IMR-90 (cell line): ENCODE measurements at regions not wholly inside any gene's neighbourhood (a gene's known extent, or its start where the extent isn't known, plus 50 kb on each side); places are given as distances from the start of the nearest gene placed in this dataset.

Source experiments
- BHLHE40 ChIP-seq: fragments of 150-350 bp; IDR thresholded peaks from 2 replicates; pipeline ENCODE4 v1.6.1; 2016; ENCODE audit warnings: mild to moderate bottlenecking, low read depth, low read length
- CEBPB ChIP-seq: IDR thresholded peaks from 2 replicates; pipeline ENCODE4 v1.6.1; 2012; ENCODE audit warnings: low read depth, low read length, improper control_type of control experiment
- CHD1 ChIP-seq: IDR thresholded peaks from 2 replicates; pipeline ENCODE4 v1.6.1; 2012; ENCODE audit warnings: low read depth, low read length, improper control_type of control experiment
- ELK1 ChIP-seq: fragments of 150-350 bp; IDR thresholded peaks from 2 replicates; pipeline ENCODE4 v1.6.1; 2016; ENCODE audit warnings: low read depth, mild to moderate bottlenecking, low read length, moderate library complexity, borderline replicate concordance
- MAZ ChIP-seq: IDR thresholded peaks from 2 replicates; pipeline ENCODE4 v1.6.1; 2012; ENCODE audit warnings: low read depth, mild to moderate bottlenecking, low read length, improper control_type of control experiment, moderate library complexity, borderline replicate concordance
- POLR2A ChIP-seq: IDR thresholded peaks from 2 replicates; pipeline ENCODE4 v1.6.1; 2012; ENCODE audit warnings: mild to moderate bottlenecking, low read depth, low read length
- RFX5 ChIP-seq: IDR thresholded peaks from 2 replicates; pipeline ENCODE4 v1.8.0; 2012; ENCODE audit warnings: low read depth, mild to moderate bottlenecking, low read length, moderate library complexity
- SMC3 ChIP-seq: fragments of 150-350 bp; IDR thresholded peaks from 2 replicates; pipeline ENCODE4 v1.6.1; 2016; ENCODE audit warnings: low read depth, mild to moderate bottlenecking, antibody characterized with exemption, low read length, moderate library complexity
- USF2 ChIP-seq: fragments of 150-350 bp; IDR thresholded peaks from 2 replicates; pipeline ENCODE4 v1.6.1; 2017; ENCODE audit warnings: mild to moderate bottlenecking, antibody characterized with exemption, low read length, low read depth
- TF ChIP-seq, protein P1 (sequence below): conservative IDR thresholded peaks from 2 replicates; pipeline ENCODE4 v1.5.1; 2012; ENCODE audit warnings: mild to moderate bottlenecking, low read depth, low read length, improper control_type of control experiment

- no peak for TF ChIP-seq MAZ
- TF ChIP-seq RFX5, result no peak
- TF ChIP-seq, protein P1, sequence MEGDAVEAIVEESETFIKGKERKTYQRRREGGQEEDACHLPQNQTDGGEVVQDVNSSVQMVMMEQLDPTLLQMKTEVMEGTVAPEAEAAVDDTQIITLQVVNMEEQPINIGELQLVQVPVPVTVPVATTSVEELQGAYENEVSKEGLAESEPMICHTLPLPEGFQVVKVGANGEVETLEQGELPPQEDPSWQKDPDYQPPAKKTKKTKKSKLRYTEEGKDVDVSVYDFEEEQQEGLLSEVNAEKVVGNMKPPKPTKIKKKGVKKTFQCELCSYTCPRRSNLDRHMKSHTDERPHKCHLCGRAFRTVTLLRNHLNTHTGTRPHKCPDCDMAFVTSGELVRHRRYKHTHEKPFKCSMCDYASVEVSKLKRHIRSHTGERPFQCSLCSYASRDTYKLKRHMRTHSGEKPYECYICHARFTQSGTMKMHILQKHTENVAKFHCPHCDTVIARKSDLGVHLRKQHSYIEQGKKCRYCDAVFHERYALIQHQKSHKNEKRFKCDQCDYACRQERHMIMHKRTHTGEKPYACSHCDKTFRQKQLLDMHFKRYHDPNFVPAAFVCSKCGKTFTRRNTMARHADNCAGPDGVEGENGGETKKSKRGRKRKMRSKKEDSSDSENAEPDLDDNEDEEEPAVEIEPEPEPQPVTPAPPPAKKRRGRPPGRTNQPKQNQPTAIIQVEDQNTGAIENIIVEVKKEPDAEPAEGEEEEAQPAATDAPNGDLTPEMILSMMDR, result no peak
- no peak for TF ChIP-seq SMC3
- TF ChIP-seq BHLHE40, result no peak
- no peak for TF ChIP-seq CHD1
- TF ChIP-seq POLR2A, result no peak
- TF ChIP-seq CEBPB, result peak; percentile 43; the same call in 1 of the 2 replicates
- TF ChIP-seq USF2, result no peak
- no peak for TF ChIP-seq ELK1
These were observed 501.9 kb upstream of the USP24 start for GRCh38 chr1:55717111-55717510.
